Stimulated activated CD4-positive, alpha-beta T cell treated with anti-CD3 and anti-CD28 coated beads, Interleukin-2, amount 100 ng/mL, for 4 hours (primary cell): ENCODE measurements at regions not wholly inside any gene's neighbourhood (a gene's known extent, or its start where the extent isn't known, plus 50 kb on each side); places are given as distances from the start of the nearest gene placed in this dataset.

Experiments
- DNase-seq: peaks from one replicate; pipeline ENCODE4 v3.0.0-alpha.2; 2020; ENCODE audit warnings: low read depth

GRCh38 chrX:57848857-57849256 lies 61.4 kb downstream of the ZXDA start:
- DNase-seq = no peak

GRCh38 chrX:57822818-57823217 lies 87.4 kb downstream of the ZXDA start:
- DNase-seq = no peak

- DNase-seq = no peak
Measured at GRCh38 chrX:57822398-57822797, 87.9 kb downstream of the ZXDA start.

DNA sequence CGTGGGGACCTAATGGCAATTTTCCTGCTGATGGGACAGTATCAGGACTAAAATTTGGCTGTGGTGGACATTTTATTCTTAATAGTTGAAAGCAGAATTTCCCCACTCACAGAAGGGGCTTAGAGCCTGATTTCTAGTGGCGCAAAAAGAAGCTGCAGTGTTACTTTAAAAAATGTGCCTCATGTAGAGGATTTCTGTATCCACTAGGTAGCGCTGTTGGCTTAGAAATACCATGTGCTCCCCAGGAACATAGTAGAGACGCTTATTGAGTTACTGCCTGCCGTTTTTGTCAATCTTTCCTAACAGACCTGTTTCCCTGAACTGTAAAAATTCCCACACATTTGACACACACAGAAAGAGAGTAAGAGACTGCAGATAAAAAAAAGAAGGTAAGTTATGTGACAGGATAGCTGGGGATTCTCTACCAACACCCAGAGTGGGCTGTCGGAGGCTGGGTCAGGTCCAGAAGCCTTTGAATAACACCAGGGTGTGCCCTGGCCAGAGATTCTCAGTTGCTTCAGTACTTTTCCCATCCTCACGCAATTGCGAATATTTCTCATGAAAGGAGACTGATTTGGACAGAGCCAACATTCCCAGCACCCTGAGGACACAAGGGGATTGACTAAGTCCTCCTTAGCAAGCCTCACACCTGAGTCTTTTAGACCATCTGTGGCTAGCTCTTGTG lies 88.4 kb downstream of the ZXDA start:
- peak; percentile 9 for DNase-seq

GRCh38 chrX:57817302-57817701 lies 93.0 kb downstream of the ZXDA start:
- DNase-seq = no peak

GRCh38 chrX:57772637-57773036 lies 92.6 kb upstream of the NLRP2B start:
- DNase-seq = no peak

DNA sequence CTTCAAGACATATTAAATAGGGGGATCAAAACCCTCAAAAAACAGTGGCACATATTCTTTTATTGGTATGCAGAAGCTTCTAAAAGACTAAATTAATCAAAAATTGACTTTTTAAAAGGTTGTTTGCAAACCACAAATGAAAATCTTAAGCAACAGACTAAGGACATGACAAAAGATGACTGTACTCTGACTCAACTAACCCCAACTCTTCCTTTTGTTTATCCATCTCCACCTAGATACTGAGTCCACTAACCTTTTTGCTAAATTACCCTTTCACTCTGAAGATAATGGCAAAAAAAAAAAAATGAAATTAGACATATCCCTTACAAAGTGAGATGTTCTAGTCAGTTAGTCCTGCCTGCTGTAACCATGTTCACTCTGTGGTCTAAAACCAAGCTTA lies 91.6 kb upstream of the NLRP2B start:
- no peak for DNase-seq

DNA sequence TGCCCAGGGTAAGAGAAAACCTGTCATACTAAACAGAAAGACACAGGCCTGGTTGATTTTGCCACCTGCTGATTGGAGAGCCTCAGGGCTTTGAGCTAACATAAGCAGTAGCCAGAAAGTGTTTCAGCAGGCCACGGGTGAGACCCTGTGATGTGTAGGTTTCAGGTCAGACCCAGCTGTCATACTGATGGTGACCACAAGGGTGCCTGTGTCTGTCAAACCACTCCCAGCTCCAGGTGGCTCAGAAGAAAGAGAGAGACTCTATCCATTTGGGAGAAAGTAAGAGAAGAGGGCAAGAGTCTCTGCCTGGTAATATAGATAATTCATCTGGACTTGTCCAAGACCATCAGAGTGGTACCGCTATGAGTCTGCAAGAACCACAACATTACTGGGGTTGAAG lies 72.8 kb upstream of the NLRP2B start:
- DNase-seq = no peak

- DNase-seq = no peak
Measured at GRCh38 chrX:57741107-57741506, 61.0 kb upstream of the NLRP2B start.

- no peak for DNase-seq
Measured at GRCh38 chrX:57737881-57738280, 57.8 kb upstream of the NLRP2B start.
